Peyer's patch (tissue), 4 donors: ENCODE measurements at regions not wholly inside any gene's neighbourhood (a gene's known extent, or its start where the extent isn't known, plus 50 kb on each side); places are given as distances from the start of the nearest gene placed in this dataset.

ENCODE experiments used
- CTCF ChIP-seq, 6 experiments: fragments of 450-650 bp in 4 of 6; fragments of 200-600 bp in 2 of 6; sonication (generic) in 1 of 6; IDR thresholded peaks; one replicate each; pipeline ENCODE4 v1.5.1; 2017 to 2019; ENCODE audit warnings: antibody characterized with exemption in 6 of 6, mild to moderate bottlenecking in 3 of 6, moderate library complexity in 1 of 6
- POLR2A ChIP-seq, 2 donors: fragments of 450-650 bp; IDR thresholded peaks; one replicate each; pipeline ENCODE4 v1.5.1; 2017; ENCODE audit warnings: antibody characterized with exemption in 2 of 2, mild to moderate bottlenecking in 2 of 2, moderate library complexity in 2 of 2

GRCh38 chr1:59194621-59195020, 102.3 kb upstream of the FGGY start:
- TF ChIP-seq CTCF (IDR thresholded peaks at IDR 0.05), result no peak
- no peak for TF ChIP-seq POLR2A (IDR thresholded peaks at IDR 0.05)
